NCI-H2227 treated with DMSO at 0.1 percent for 48 hours (cell line): ENCODE measurements at regions not wholly inside any gene's neighbourhood (a gene's known extent, or its start where the extent isn't known, plus 50 kb on each side); places are given as distances from the start of the nearest gene placed in this dataset.
"Not testable (repeated sequence)": the region's sequence is repeated elsewhere in the genome, so short reads cannot be mapped to it uniquely, and the experiment has no call there.

Experiments used
- DNase-seq: peaks from one replicate; lab custom pipeline; 2025; lab: John Stamatoyannopoulos, UW

DNA sequence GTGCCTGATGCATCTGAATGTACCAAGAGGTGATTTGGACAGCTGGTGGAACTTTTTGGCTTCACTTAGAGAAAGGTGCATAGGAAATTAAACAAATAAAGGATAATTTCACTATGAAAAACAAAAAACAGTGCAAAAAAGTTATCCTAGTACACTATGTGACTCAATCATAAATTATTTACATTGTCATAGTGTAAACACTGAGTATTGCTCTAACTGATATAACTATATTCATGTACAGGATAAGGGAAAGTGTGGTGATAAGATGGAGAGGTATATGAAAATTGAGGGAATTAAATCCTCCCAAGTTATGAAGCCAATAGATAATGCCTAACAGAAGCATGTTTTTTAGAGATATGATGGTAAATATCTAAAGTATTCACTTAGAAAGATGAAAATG, 50.2 kb upstream of the CPNE4 start:
- no peak for DNase-seq

DNA sequence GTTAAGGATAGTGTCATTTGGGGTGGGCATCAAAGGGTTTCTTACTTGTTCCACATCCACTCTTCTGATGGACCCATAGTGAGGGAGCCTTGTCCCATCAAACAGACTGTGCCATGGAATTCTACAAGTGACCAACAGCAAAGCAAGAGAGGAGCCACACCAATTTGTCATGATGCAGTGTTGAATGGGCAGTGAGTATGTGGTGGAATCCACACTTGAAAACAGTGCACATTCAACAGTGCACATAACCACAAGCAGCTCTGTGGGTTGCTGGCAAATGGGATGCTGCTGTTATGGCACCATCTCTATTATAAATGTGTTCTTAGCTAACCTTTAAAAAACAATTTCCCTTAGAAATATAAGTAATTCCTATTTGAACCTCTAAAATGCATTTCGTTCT, 52.5 kb upstream of the CPNE4 start:
- no peak for DNase-seq

- DNase-seq, result no peak
Measured at GRCh38 chr3:132088291-132088690, 53.5 kb upstream of the CPNE4 start.

GRCh38 chr3:132090921-132091320, 56.1 kb upstream of the CPNE4 start:
- DNase-seq, result no peak

DNA sequence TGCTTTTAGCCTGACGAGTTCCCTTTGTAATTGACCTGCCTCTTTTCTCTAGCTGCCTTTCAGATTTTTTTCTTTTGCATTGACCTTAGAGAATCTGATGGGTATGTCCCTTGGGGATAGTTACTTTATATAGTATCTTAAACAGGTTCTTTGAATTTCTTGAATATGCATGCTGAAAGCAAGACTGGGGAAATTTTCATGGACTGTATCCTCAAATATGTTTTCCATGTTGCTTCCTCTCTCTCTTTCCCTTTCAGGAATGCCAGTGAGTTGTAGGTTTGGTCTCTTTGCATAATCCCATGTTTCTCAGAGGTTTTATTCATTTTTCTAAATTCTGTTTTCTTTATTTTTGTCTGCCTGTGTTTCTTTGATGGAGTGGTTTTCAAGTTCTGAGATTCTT, 81.8 kb upstream of the CPNE4 start:
- no peak for DNase-seq

DNA sequence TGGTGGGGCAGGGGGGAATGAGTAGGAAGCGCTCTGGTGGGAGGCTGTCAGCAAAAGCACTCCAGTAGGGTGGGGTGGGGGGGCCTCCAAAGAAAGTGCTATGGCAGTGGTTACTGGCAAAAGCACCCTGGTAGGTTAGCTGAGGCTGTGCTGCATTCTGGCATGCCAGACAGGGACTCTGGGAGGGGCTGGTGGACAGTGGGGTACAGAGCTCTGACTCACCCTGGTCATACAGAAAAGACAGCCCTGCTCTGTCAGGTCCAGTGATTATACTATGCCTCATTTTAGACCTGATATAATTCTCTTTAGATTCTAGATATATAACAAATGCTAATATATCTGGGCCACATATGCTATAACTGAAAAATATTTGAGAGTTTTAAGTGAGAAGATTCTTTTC, 82.8 kb upstream of the CPNE4 start:
- DNase-seq, result no peak

- DNase-seq, result no peak
Measured at GRCh38 chr3:132119531-132119930, 84.7 kb upstream of the CPNE4 start.

GRCh38 chr3:132124096-132124495, 89.3 kb upstream of the CPNE4 start:
- no peak for DNase-seq

GRCh38 chr3:132124651-132125284, 90.0 kb upstream of the CPNE4 start:
- no peak for DNase-seq

- no peak for DNase-seq
Measured at GRCh38 chr3:132134611-132135010, 99.8 kb upstream of the CPNE4 start.

GRCh38 chr3:132135628-132136333, 101.0 kb upstream of the CPNE4 start:
- no peak for DNase-seq

- no peak for DNase-seq
Measured at GRCh38 chr3:132136334-132136716, 101.5 kb upstream of the CPNE4 start.

GRCh38 chr3:132136902-132137301, 102.1 kb upstream of the CPNE4 start:
- not testable (repeated sequence) for DNase-seq

DNA sequence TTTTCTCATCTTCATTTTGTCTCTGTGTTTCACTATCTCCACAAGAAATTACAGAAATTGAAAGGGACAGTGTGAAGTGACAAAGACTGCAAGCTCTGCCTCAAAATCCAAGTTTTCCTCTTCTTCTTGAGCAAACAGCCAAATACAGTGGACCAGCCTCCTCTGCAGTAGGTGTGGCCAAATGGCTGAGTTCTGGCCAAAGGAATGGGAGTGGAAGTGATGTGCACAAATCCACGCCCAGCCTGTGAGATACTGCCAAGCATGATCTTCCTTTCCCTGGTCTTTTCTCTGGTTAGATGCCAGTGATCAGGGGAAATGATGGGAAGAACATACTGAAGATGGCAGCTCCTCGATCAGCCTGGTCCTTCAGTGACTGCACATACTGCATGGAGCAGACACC, 111.0 kb upstream of the CPNE4 start:
- DNase-seq, result no peak

- DNase-seq, result no peak
Measured at GRCh38 chr3:132154619-132155018, 119.8 kb upstream of the CPNE4 start.

DNA sequence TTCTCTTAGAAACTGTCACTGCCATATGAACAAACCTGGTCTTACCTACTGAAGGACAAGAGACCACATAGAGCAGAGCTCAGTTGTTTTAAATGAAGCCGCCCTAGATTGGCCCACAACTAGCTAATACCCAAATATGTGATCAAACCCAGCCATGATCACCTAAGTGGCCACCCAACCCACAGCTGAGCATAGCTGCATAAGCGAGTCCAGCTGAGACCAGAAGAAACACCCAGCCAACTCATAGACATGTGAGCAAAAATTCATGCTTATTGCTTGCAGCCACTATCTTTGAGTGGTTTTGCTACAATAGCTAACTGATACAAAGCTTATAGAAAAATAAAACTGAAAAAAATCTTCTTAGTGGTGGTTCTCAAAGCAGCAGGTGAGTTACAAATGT, 124.3 kb upstream of the CPNE4 start:
- DNase-seq, result no peak

- no peak for DNase-seq
Measured at GRCh38 chr3:132160198-132160597, 125.4 kb upstream of the CPNE4 start.

- no peak for DNase-seq
Measured at GRCh38 chr3:132161608-132162007, 126.8 kb upstream of the CPNE4 start.

- no peak for DNase-seq
Measured at GRCh38 chr3:132164469-132165092, 129.8 kb upstream of the CPNE4 start.

DNA sequence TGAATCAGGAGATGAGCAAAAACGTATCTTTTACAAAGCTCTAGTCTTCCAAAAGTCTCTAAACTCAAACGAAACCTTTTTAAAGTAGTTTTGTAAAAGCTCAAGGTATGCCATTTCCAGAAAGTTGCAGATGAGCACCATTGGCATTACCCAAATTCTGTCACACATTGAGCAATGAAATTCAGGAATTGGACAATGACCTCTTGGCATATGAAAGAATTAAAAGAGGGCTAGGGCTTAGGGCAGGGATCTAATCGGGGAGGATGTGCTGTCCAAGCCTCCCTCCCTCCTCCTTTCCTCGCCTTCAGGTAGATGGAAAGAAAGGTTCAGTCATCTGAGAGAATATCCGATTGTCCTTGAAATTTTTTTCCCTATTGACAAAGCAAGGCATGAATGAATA, 133.1 kb upstream of the CPNE4 start:
- DNase-seq, result no peak

DNA sequence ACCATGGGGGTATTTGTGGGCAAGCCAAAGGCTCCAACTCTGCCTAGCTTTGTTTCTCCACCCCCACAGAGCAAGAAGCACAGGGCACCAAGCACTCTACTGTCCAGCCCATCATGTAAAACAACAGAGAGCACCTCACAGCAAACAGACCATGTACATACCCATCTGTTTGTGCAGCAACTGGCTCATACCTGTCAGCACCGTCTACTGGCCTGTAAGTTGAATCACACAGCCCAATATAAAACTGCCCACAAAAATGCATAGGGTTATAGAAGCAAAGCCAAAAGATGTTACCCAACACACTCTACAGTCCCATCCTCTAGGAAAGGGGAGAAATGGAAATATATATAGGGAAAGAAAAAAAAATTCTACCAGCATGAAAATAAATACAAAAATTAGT, 139.7 kb upstream of the CPNE4 start:
- no peak for DNase-seq

- DNase-seq, result peak; percentile 42
Measured at GRCh38 chr3:132180337-132180791, 136.8 kb upstream of the ACP3 start.

- DNase-seq, result no peak
Measured at GRCh38 chr3:132183811-132184210, 133.4 kb upstream of the ACP3 start.

DNA sequence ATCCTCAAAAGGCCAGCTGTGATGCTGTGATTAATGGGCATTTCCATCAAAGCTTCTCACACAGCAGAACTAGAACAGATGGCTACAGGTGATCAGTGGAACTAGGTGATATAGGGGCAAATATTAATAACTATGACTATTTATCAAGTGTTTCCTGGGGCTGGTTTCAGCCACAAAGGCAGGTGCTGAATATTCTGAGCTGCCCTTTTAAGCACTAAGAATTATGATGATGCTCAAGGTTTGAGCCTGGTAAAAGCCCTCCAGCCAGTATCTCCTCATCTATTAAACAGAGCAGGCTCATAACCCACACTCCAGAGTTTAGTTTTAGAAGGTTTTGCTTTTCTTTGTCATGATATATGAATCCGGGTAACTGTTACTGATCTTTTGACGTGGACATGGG, 129.5 kb upstream of the ACP3 start:
- DNase-seq, result no peak
